Transverse colon (tissue), 4 donors: ENCODE measurements at regions not wholly inside any gene's neighbourhood (a gene's known extent, or its start where the extent isn't known, plus 50 kb on each side); places are given as distances from the start of the nearest gene placed in this dataset.

Source experiments
- POLR2A ChIP-seq: fragments of 450-650 bp; IDR thresholded peaks from one replicate; pipeline ENCODE4 v1.6.1; 2016; ENCODE audit warnings: antibody characterized with exemption, mild to moderate bottlenecking, moderate library complexity
- POLR2AphosphoS5 ChIP-seq, 3 donors: sonication (generic); formaldehyde crosslinking; IDR thresholded peaks; one replicate each; pipeline ENCODE4 v1.6.1; 2016; ENCODE audit warnings: antibody characterized with exemption in 3 of 3
- TF ChIP-seq, protein P1 (sequence below), 5 experiments: fragments of 200-600 bp in 3 of 5; fragments of 450-650 bp in 2 of 5; sonication (generic) in 3 of 5; IDR thresholded peaks; 1 replicate in 2 of 5; 2 replicates in 3 of 5; pipeline ENCODE4 v1.5.1; 2016 to 2017; ENCODE audit warnings: antibody characterized with exemption in 5 of 5, inconsistent platforms in 3 of 5, mild to moderate bottlenecking in 2 of 5, moderate library complexity in 1 of 5

DNA sequence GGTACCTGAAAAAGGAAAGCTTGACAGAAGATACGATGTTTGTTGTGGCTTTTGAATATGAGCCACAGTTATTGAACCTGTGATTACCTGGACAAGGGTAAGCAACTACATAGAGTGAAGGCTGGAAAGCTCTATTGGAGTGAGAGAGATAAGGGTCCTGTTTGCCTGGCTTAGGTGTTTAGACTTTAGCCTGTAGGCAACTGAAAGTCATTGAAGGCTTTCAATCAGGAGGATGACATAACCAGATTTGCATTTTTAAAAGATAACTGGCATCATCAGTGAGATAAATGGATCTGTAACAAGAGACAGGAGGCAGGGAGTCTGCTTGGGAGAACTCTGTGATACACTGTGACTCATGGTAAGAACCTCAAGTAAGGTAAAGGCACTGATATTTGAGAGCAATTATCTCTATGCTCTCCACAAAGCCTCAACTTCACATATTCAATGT is 128.9 kb upstream of the SOX5 start:
- TF ChIP-seq, protein P1, sequence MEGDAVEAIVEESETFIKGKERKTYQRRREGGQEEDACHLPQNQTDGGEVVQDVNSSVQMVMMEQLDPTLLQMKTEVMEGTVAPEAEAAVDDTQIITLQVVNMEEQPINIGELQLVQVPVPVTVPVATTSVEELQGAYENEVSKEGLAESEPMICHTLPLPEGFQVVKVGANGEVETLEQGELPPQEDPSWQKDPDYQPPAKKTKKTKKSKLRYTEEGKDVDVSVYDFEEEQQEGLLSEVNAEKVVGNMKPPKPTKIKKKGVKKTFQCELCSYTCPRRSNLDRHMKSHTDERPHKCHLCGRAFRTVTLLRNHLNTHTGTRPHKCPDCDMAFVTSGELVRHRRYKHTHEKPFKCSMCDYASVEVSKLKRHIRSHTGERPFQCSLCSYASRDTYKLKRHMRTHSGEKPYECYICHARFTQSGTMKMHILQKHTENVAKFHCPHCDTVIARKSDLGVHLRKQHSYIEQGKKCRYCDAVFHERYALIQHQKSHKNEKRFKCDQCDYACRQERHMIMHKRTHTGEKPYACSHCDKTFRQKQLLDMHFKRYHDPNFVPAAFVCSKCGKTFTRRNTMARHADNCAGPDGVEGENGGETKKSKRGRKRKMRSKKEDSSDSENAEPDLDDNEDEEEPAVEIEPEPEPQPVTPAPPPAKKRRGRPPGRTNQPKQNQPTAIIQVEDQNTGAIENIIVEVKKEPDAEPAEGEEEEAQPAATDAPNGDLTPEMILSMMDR (IDR thresholded peaks at IDR 0.05) = no peak
- TF ChIP-seq POLR2AphosphoS5 (IDR thresholded peaks at IDR 0.05) = no peak
- TF ChIP-seq POLR2A = no peak
